IMR-90 (cell line): ENCODE measurements at regions not wholly inside any gene's neighbourhood (a gene's known extent, or its start where the extent isn't known, plus 50 kb on each side); places are given as distances from the start of the nearest gene placed in this dataset.

Experiments
- ATAC-seq: fragments of 200-7000 bp; cut with Tn5 transposase; 2 replicates; pipeline ENCODE4 v1.9.1; 2020; ENCODE audit warnings: low read depth, mild to moderate bottlenecking, moderate library complexity
- BruUV-seq: library from RNA; stranded (reverse); fragments of 400-500 nt; replicated peaks from 2 replicates; lab custom pipeline; 2021; lab: Mats Ljungman, UMichigan
- CTCF ChIA-PET: fragments of 300-600 bp; formaldehyde crosslinking; extraction: SDS; loops from one replicate; lab custom pipeline; 2021; ENCODE audit warnings: antibody characterized with exemption; lab: Yijun Ruan, JAX
- POLR2A ChIA-PET: fragments of 300-600 bp; sonication (Branson Sonifier 250); formaldehyde crosslinking; loops from one replicate; lab custom pipeline; 2022; ENCODE audit warnings: antibody characterized with exemption; ENCODE audit not compliant: unreplicated experiment; lab: Charles Lee
- DNase-seq: peaks from one replicate; pipeline ENCODE4 v3.0.0; 2013
- H2AFZ ChIP-seq: replicated peaks from 2 replicates; pipeline ENCODE3; 2013; ENCODE audit warnings: low read length, mild to moderate bottlenecking; ENCODE audit not compliant: poor library complexity
- H2AK5ac ChIP-seq: 2 replicates; pipeline ENCODE4 v1.6.1; 2013; ENCODE audit warnings: low read depth, low read length, inconsistent platforms
- H2AK9ac ChIP-seq: replicated peaks from 2 replicates; pipeline ENCODE3; 2013; ENCODE audit warnings: mild to moderate bottlenecking, low read depth, low read length, moderate library complexity; ENCODE audit not compliant: poor library complexity
- H2BK120ac ChIP-seq: 2 replicates; pipeline ENCODE4 v1.6.1; 2013; ENCODE audit warnings: low read depth, low read length, inconsistent platforms
- H2BK15ac ChIP-seq: 3 replicates; pipeline ENCODE4 v1.6.1; 2013; ENCODE audit warnings: low read depth, low read length, inconsistent platforms
- H2BK20ac ChIP-seq: 2 replicates; pipeline ENCODE4 v1.6.1; 2013; ENCODE audit warnings: low read depth, mild to moderate bottlenecking, inconsistent platforms, low read length, moderate library complexity
- H2BK5ac ChIP-seq: 2 replicates; pipeline ENCODE4 v1.6.1; 2013; ENCODE audit warnings: mild to moderate bottlenecking, low read depth, low read length, inconsistent platforms; ENCODE audit not compliant: poor library complexity, severe bottlenecking
- H3K14ac ChIP-seq: replicated peaks from 2 replicates; pipeline ENCODE4 v1.6.1; 2013; ENCODE audit warnings: low read depth, low read length, inconsistent platforms
- H3K18ac ChIP-seq: 2 replicates; pipeline ENCODE4 v1.6.1; 2013; ENCODE audit warnings: low read depth, low read length, control low read depth
- H3K23ac ChIP-seq: 2 replicates; pipeline ENCODE4 v1.6.1; 2013; ENCODE audit warnings: low read depth, low read length, inconsistent platforms
- H3K27ac ChIP-seq: 2 replicates; pipeline ENCODE4 v1.5.1; 2013; ENCODE audit warnings: mild to moderate bottlenecking, control low read depth, low read length; ENCODE audit not compliant: insufficient read depth
- H3K27me3 ChIP-seq: 2 replicates; pipeline ENCODE4 v1.6.1; 2013; ENCODE audit warnings: low read length; ENCODE audit not compliant: control insufficient read depth, insufficient read depth
- H3K36me3 ChIP-seq: 2 replicates; pipeline ENCODE4 v1.6.1; 2013; ENCODE audit warnings: low read length, mixed read lengths; ENCODE audit not compliant: control insufficient read depth, insufficient read depth
- H3K4ac ChIP-seq: 2 replicates; pipeline ENCODE4 v1.6.1; 2013; ENCODE audit warnings: low read depth, low read length, inconsistent platforms
- H3K4me1 ChIP-seq: 2 replicates; pipeline ENCODE4 v1.6.1; 2013; ENCODE audit warnings: low read length, mixed read lengths; ENCODE audit not compliant: control insufficient read depth, insufficient read depth
- H3K4me2 ChIP-seq: 2 replicates; pipeline ENCODE4 v1.6.1; 2013; ENCODE audit warnings: low read depth, mild to moderate bottlenecking, control low read depth, low read length, moderate library complexity
- H3K4me3 ChIP-seq: 2 replicates; pipeline ENCODE4 v1.5.1; 2013; ENCODE audit warnings: low read depth, mild to moderate bottlenecking, control low read depth, low read length, moderate library complexity; ENCODE audit not compliant: insufficient read depth
- H3K56ac ChIP-seq: 2 replicates; pipeline ENCODE4 v1.6.1; 2013; ENCODE audit warnings: low read length, inconsistent platforms; ENCODE audit not compliant: insufficient read depth; ENCODE audit errors: extremely low read depth
- H3K79me1 ChIP-seq, 2 experiments: 2 replicates each; pipeline ENCODE4 v1.6.1; 2013; ENCODE audit warnings: low read length in 2 of 2, inconsistent platforms in 1 of 2, low read depth in 1 of 2
- H3K9ac ChIP-seq: 2 replicates; pipeline ENCODE4 v1.6.1; 2013; ENCODE audit warnings: low read depth, low read length, control low read depth
- H3K9me1 ChIP-seq: 2 replicates; pipeline ENCODE4 v1.6.1; 2013; ENCODE audit warnings: low read length, inconsistent platforms; ENCODE audit not compliant: insufficient read depth
- H3K9me3 ChIP-seq: 2 replicates; pipeline ENCODE4 v1.6.1; 2013; ENCODE audit warnings: low read length; ENCODE audit not compliant: control insufficient read depth, insufficient read depth
- H4K20me1 ChIP-seq: 2 replicates; pipeline ENCODE4 v1.6.1; 2013; ENCODE audit warnings: low read length, inconsistent platforms; ENCODE audit not compliant: insufficient read depth
- H4K5ac ChIP-seq: 2 replicates; pipeline ENCODE4 v1.6.1; 2013; ENCODE audit warnings: mild to moderate bottlenecking, low read depth, low read length, control low read depth
- H4K8ac ChIP-seq, 2 experiments: 2 replicates each; pipeline ENCODE4 v1.6.1; 2013; ENCODE audit warnings: low read depth in 2 of 2, low read length in 2 of 2, control low read depth in 1 of 2, inconsistent platforms in 1 of 2
- H4K91ac ChIP-seq: 2 replicates; pipeline ENCODE4 v1.6.1; 2013; ENCODE audit warnings: low read depth, low read length, inconsistent platforms; ENCODE audit not compliant: insufficient read depth
- BHLHE40 ChIP-seq: fragments of 150-350 bp; IDR thresholded peaks from 2 replicates; pipeline ENCODE4 v1.6.1; 2016; ENCODE audit warnings: mild to moderate bottlenecking, low read depth, low read length
- CEBPB ChIP-seq: IDR thresholded peaks from 2 replicates; pipeline ENCODE4 v1.6.1; 2012; ENCODE audit warnings: low read depth, low read length, improper control_type of control experiment
- CTCF ChIP-seq: conservative IDR thresholded peaks from 2 replicates; pipeline ENCODE4 v1.5.1; 2012; ENCODE audit warnings: mild to moderate bottlenecking, low read depth, low read length, improper control_type of control experiment
- FOS ChIP-seq: fragments of 150-350 bp; IDR thresholded peaks from 2 replicates; pipeline ENCODE4 v1.6.1; 2016; ENCODE audit warnings: low read depth, low read length
- MAFK ChIP-seq: IDR thresholded peaks from 2 replicates; pipeline ENCODE4 v1.6.1; 2012; ENCODE audit warnings: low read depth, low read length, improper control_type of control experiment
- MAZ ChIP-seq: IDR thresholded peaks from 2 replicates; pipeline ENCODE4 v1.6.1; 2012; ENCODE audit warnings: low read depth, mild to moderate bottlenecking, low read length, improper control_type of control experiment, moderate library complexity, borderline replicate concordance
- MXI1 ChIP-seq: IDR thresholded peaks from 2 replicates; pipeline ENCODE4 v1.6.1; 2012; ENCODE audit warnings: low read depth, mild to moderate bottlenecking, low read length, moderate library complexity, borderline replicate concordance
- NFE2L2 ChIP-seq: fragments of 150-350 bp; IDR thresholded peaks from 2 replicates; pipeline ENCODE4 v1.6.1; 2016; ENCODE audit warnings: low read depth, mild to moderate bottlenecking, low read length
- POLR2A ChIP-seq: IDR thresholded peaks from 2 replicates; pipeline ENCODE4 v1.6.1; 2012; ENCODE audit warnings: mild to moderate bottlenecking, low read depth, low read length
- RAD21 ChIP-seq: IDR thresholded peaks from 2 replicates; pipeline ENCODE4 v1.6.1; 2012; ENCODE audit warnings: low read length, improper control_type of control experiment
- RCOR1 ChIP-seq: IDR thresholded peaks from 2 replicates; pipeline ENCODE4 v1.6.1; 2012; ENCODE audit warnings: mild to moderate bottlenecking, low read length, improper control_type of control experiment; ENCODE audit not compliant: insufficient replicate concordance
- RFX5 ChIP-seq: IDR thresholded peaks from 2 replicates; pipeline ENCODE4 v1.8.0; 2012; ENCODE audit warnings: low read depth, mild to moderate bottlenecking, low read length, moderate library complexity
- SMC3 ChIP-seq: fragments of 150-350 bp; IDR thresholded peaks from 2 replicates; pipeline ENCODE4 v1.6.1; 2016; ENCODE audit warnings: low read depth, mild to moderate bottlenecking, antibody characterized with exemption, low read length, moderate library complexity
- USF2 ChIP-seq: fragments of 150-350 bp; IDR thresholded peaks from 2 replicates; pipeline ENCODE4 v1.6.1; 2017; ENCODE audit warnings: mild to moderate bottlenecking, antibody characterized with exemption, low read length, low read depth
- WGBS, 2 experiments: methylation state at CpG; one replicate each; pipeline versions ENCODE4 v1.1.5 to v1.1.7; 2013; ENCODE audit warnings: missing lambda C conversion rate in 2 of 2; ENCODE audit not compliant: insufficient read length in 1 of 2; ENCODE audit errors: extremely low coverage in 2 of 2; 5-methylcytosine and 5-hydroxymethylcytosine counted together
- dilution Hi-C: fragments of 300-500 bp; cut with HindIII; formaldehyde crosslinking; loops from one replicate; pipeline ENCODE4 v1.14.3; 2018; ENCODE audit warnings: low sequenced_read_pairs; ENCODE audit not compliant: unreplicated experiment
- in situ Hi-C: fragments of 300-500 bp; cut with MboI; formaldehyde crosslinking; loops from 3 replicates; pipeline ENCODE4 v1.14.3; 2019; ENCODE audit warnings: low sequenced_read_pairs, inconsistent platforms, mixed read lengths
- intact Hi-C: fragments of 100-400 bp; cut with micrococcal nuclease; formaldehyde crosslinking; loops from 2 replicates; pipeline ENCODE4 v1.10.0; 2022

GRCh38 chr20:55090286-55090685, 614.9 kb downstream of the DOK5 start:
- Histone ChIP-seq H3K9me1 (no peaks in the 10 kb centered on the region), H3K27me3 (no peaks in the 10 kb centered on the region), H4K8ac (no peak overlapping the region), H3K4ac (no peak overlapping the region), H3K18ac (no peak overlapping the region), H4K5ac (no peak overlapping the region), H2BK5ac (no peak overlapping the region), H2AK5ac (no peak overlapping the region), H4K91ac (no peak overlapping the region), H3K23ac (no peak overlapping the region), H3K27ac (no peak overlapping the region), H3K36me3 (no peaks in the 10 kb centered on the region), H3K56ac (no peak overlapping the region), H2BK120ac (no peak overlapping the region), H3K4me2 (no peak overlapping the region), H2BK15ac (no peak overlapping the region), H3K4me1 (no peaks in the 10 kb centered on the region), H3K79me1 (no peaks in the 10 kb centered on the region), H2AFZ (no peak overlapping the region), H3K14ac (no peak overlapping the region), H3K4me3 (no peak overlapping the region), H4K20me1 (no peaks in the 10 kb centered on the region), H3K9me3 (peaks cover 11% of the 10 kb centered on the region), H2AK9ac (no peak overlapping the region), H2BK20ac (no peak overlapping the region), H3K9ac (no peak overlapping the region)
- ATAC-seq: no peak
- no peak for DNase-seq
- TF ChIP-seq NFE2L2: no peak
- no peak for TF ChIP-seq MAZ
- no peak for TF ChIP-seq FOS
- TF ChIP-seq CEBPB: no peak
- TF ChIP-seq RFX5: no peak
- TF ChIP-seq MXI1: no peak
- no peak for TF ChIP-seq RCOR1
- TF ChIP-seq RAD21: no peak
- TF ChIP-seq SMC3: no peak
- no peak for TF ChIP-seq USF2
- TF ChIP-seq BHLHE40: no peak
- TF ChIP-seq MAFK: no peak
- no peak for TF ChIP-seq CTCF
- no peak for TF ChIP-seq POLR2A
- dilution Hi-C loops (no loop called here), in situ Hi-C loops (no loop called here), intact Hi-C loops (no loop called here)
- WGBS, 2 experiments: no CpG with 5 or more reads among the region's 4 CpGs
- ChIA-PET POLR2A (no interaction called here), CTCF (no interaction called here)
- BruUV-seq: no TSS peak
